HL-60 (cell line): ENCODE measurements at regions not wholly inside any gene's neighbourhood (a gene's known extent, or its start where the extent isn't known, plus 50 kb on each side); places are given as distances from the start of the nearest gene placed in this dataset.

Experiments
- POLR2AphosphoS5 ChIP-seq: IDR thresholded peaks from 2 replicates; pipeline ENCODE4 v1.6.1; 2012; ENCODE audit warnings: low read depth
- SPI1 ChIP-seq: IDR thresholded peaks from 2 replicates; pipeline ENCODE4 v1.6.1; 2012; ENCODE audit warnings: low read depth, mild to moderate bottlenecking, borderline replicate concordance
- TF ChIP-seq, protein P1 (sequence below): IDR thresholded peaks from one replicate; pipeline ENCODE4 v1.5.1; 2011; ENCODE audit warnings: low read length, control low read depth, inconsistent platforms; ENCODE audit not compliant: insufficient read depth

DNA sequence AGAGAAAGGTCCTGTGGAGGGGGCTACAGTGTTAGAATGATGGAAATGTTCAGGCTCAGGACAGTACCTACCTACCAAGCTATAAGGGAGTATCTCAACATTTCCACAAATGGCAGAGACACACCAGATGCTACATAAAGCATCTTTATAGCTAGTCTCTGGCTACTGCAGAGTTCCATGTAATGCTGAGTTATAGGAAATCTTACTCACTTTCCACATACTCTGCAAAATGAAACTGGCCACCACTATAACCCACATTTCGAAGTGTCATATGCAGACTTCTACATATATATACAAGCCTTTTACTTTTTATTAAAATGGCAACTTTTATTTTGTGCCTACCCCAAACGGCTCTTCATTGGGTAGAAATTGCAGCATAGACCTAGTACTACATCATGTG is 85.5 kb downstream of the FAS start:
- TF ChIP-seq POLR2AphosphoS5 (no peak), SPI1 (no peak)
- TF ChIP-seq, protein P1, sequence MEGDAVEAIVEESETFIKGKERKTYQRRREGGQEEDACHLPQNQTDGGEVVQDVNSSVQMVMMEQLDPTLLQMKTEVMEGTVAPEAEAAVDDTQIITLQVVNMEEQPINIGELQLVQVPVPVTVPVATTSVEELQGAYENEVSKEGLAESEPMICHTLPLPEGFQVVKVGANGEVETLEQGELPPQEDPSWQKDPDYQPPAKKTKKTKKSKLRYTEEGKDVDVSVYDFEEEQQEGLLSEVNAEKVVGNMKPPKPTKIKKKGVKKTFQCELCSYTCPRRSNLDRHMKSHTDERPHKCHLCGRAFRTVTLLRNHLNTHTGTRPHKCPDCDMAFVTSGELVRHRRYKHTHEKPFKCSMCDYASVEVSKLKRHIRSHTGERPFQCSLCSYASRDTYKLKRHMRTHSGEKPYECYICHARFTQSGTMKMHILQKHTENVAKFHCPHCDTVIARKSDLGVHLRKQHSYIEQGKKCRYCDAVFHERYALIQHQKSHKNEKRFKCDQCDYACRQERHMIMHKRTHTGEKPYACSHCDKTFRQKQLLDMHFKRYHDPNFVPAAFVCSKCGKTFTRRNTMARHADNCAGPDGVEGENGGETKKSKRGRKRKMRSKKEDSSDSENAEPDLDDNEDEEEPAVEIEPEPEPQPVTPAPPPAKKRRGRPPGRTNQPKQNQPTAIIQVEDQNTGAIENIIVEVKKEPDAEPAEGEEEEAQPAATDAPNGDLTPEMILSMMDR = no peak
